Central memory CD8-positive, alpha-beta T cell (primary cell): ENCODE measurements at regions not wholly inside any gene's neighbourhood (a gene's known extent, or its start where the extent isn't known, plus 50 kb on each side); places are given as distances from the start of the nearest gene placed in this dataset.

ENCODE experiments used
- ATAC-seq: fragments of 150-1000 bp; cut with Tn5 transposase; replicated peaks from 2 replicates; pipeline ENCODE4 v1.10.0; 2022; ENCODE audit warnings: mild to moderate bottlenecking, moderate FRiP score, moderate number of reproducible peaks; ENCODE audit not compliant: poor library complexity, severe bottlenecking; ENCODE audit errors: extremely low read depth
- DNase-seq, 2 donors: peaks; one replicate each; pipeline ENCODE4 v3.0.0; 2021; ENCODE audit warnings: low spot score in 2 of 2
- H3K27ac Mint-ChIP-seq: one replicate; pipeline ENCODE4 v1.8.0; 2022; ENCODE audit warnings: low read depth, mild to moderate bottlenecking, moderate library complexity, mixed read lengths
- H3K27me3 Mint-ChIP-seq: one replicate; pipeline ENCODE4 v1.8.0; 2022; ENCODE audit warnings: mixed read lengths
- H3K36me3 Mint-ChIP-seq: one replicate; pipeline ENCODE4 v1.8.0; 2022; ENCODE audit warnings: mild to moderate bottlenecking, moderate library complexity, mixed read lengths; ENCODE audit not compliant: insufficient read depth
- H3K4me1 Mint-ChIP-seq: one replicate; pipeline ENCODE4 v1.8.0; 2022; ENCODE audit warnings: mixed read lengths
- H3K4me3 Mint-ChIP-seq: one replicate; pipeline ENCODE4 v1.8.0; 2022; ENCODE audit warnings: mild to moderate bottlenecking, moderate library complexity, mixed read lengths
- H3K9me3 Mint-ChIP-seq: one replicate; pipeline ENCODE4 v1.8.0; 2022; ENCODE audit warnings: mixed read lengths

DNA sequence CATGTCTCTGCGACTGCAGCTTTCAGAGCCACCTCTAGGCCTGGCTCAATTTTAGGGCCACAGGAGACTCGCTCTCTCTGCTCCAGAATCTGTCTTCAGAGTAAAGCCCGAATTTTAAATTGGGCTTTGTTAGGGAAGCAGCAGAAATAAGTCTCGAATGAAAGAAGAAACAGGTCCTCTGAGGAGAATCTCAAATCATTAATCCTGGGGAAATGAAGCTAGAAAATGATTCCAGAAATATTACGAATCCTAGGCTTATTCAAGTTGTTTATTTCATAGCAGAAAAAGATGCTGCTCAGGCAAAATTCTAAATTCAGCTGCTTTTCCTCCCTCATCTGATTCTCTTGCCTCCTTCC is 114.2 kb upstream of the THBS1 start:
- Mint-ChIP-seq H3K36me3 (no peaks in the 10 kb centered on the region), H3K4me1 (no peaks in the 10 kb centered on the region), H3K27ac (no peak overlapping the region), H3K4me3 (no peak overlapping the region), H3K9me3 (no peaks in the 10 kb centered on the region), H3K27me3 (peaks cover 24% of the 10 kb centered on the region)
- DNase-seq, result no peak
- no peak for ATAC-seq

DNA sequence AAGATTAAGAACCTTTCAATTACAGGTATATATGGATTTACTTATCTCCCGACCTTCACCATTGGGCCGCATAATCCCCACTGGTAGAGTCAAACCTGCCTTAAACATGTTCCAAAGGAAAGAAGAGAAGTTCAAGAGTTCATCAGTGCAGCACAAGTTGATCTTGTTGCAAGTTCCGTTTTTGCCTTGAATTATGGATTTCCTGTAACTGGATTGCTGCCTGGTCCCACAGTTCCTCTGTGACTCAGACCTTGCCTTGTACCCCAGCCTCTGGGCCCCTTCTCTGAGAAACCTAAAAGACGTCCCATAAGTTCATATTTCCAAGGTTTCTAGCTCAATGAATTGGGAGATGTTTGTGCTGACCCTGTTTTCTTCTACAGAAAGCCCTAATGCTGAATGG is 112.5 kb upstream of the THBS1 start:
- DNase-seq (no peak), ATAC-seq (no peak)
- Mint-ChIP-seq H3K27me3 (peaks cover 15% of the 10 kb centered on the region), H3K4me3 (no peak overlapping the region), H3K4me1 (no peaks in the 10 kb centered on the region), H3K27ac (no peak overlapping the region), H3K36me3 (no peaks in the 10 kb centered on the region), H3K9me3 (no peaks in the 10 kb centered on the region)

DNA sequence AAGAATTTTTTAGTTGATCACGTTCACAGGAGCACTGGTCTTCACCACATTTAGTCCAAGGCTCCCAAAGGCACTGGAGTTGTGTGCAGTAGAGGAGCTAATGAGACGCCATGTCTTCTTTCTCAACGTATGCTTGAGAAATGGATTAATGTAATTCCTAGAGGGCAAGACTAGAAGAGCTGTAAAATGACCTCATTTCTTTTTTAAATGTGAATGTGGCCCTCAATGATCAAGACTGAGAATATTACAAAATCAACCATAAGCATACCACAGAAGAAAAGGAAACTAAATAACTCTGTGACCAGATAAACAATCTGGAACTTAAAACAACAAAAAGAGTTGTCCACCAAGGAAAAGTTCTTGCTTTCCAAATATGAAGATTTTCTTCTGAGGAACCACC is 112.1 kb upstream of the THBS1 start:
- ATAC-seq (no peak), DNase-seq (no peak)
- Mint-ChIP-seq H3K36me3 (no peaks in the 10 kb centered on the region), H3K27me3 (peaks cover 15% of the 10 kb centered on the region), H3K4me3 (no peak overlapping the region), H3K27ac (no peak overlapping the region), H3K9me3 (no peaks in the 10 kb centered on the region), H3K4me1 (no peaks in the 10 kb centered on the region)

DNA sequence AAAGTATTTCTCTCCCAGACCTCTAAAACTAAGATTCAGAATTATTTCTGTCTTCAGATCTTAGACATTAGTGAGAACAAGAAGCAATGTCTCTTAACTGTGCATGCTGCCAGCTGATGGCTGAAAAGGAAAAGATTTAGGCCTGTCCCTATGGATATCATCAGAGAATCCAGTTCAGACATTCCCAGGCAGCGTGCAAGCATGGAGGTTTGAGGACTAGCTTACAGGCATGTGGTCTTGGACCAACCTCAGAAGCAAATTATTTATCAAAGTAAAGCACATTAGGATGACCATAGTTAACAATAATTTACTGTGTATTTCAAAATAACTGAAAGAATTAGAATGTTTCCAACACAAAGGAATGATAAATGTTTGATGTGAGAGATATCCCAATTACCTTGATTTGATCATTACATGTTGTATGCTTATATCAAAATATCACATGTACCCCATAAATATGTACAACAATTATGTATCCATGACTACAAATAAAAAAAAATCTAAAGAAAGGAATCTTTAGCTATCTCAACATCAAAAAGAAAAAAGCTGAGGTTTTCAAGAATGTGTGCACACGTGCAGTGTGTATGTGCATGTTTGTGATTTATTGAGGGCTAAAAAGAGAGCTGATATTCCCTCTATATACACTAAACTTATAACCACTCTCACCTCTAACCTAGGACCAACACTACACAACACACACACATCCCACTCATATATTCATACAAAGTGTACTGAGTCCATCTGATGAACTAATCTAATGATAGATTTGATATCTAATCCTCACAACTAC is 108.9 kb upstream of the THBS1 start:
- Mint-ChIP-seq H3K36me3 (no peaks in the 10 kb centered on the region), H3K9me3 (no peaks in the 10 kb centered on the region), H3K4me1 (no peaks in the 10 kb centered on the region), H3K27ac (no peak overlapping the region), H3K4me3 (no peak overlapping the region), H3K27me3 (peaks cover 15% of the 10 kb centered on the region)
- no peak for ATAC-seq
- no peak for DNase-seq

DNA sequence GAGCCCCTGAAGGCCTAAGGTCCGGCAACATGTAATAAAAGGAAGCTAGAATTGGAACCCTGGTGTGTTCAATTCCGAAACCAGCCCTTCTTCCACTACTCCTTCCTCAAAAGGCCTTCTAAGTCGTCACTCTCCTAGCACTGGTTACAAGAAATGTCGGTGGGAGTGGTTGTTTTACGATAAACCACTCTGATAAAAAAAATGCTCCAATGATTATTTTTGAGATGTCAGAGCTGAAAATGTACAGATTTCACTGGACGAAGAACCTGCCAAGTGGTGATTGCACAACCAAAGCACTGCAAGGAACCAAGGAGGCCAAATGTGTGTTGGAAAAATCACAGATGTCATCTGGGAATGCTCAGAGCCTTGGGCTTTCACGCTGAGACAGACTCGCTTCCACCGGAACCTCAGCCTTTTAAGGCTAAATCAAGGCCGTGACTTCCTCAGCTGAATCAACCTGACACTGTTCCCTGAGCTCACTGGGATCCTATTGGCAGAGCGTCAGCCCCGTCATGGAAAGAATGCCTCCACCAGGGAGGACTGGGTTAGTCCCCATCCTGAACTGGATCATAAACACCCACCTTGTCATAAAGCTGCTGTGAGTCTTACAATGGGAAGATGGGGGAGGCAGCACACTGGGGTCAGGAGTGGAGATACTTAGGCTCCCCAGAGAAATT is 108.1 kb upstream of the THBS1 start:
- Mint-ChIP-seq H3K27ac (no peak overlapping the region), H3K4me1 (no peaks in the 10 kb centered on the region), H3K4me3 (no peak overlapping the region), H3K27me3 (peaks cover 21% of the 10 kb centered on the region), H3K36me3 (no peaks in the 10 kb centered on the region), H3K9me3 (no peaks in the 10 kb centered on the region)
- ATAC-seq, result no peak
- no peak for DNase-seq

DNA sequence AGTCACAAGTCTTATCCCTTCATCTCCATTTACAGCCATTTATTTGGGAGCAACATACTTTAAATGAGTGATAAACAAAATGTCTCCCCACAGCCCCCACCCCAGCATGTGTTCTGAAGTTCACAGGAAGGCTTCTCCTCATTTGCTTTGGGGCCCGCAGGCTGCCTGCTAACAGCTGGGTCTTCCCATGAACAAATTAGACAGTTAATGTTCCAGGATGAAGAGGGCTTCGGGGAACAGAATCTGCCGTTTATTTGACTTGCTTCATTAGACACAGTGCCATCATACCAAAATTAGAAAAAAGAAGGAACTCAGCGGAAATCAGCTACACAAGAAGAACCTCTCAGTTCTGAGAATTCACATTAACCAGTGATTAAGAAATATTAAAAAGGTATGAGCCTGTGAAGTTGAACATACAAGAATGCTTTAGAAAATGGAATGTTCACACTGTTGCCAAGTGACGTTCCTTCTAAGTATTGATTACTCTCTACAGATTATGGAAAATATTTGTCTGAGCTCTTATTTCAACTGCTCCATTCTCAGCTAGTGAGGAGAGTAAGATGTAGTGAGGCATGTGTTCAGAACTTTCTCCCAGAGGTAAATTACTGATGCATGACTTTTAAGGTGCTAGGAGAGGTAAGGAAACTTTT is 107.5 kb upstream of the THBS1 start:
- Mint-ChIP-seq H3K27me3 (peaks cover 21% of the 10 kb centered on the region), H3K27ac (no peak overlapping the region), H3K36me3 (no peaks in the 10 kb centered on the region), H3K4me1 (no peaks in the 10 kb centered on the region), H3K4me3 (no peak overlapping the region), H3K9me3 (no peaks in the 10 kb centered on the region)
- DNase-seq (no peak), ATAC-seq (no peak)

DNA sequence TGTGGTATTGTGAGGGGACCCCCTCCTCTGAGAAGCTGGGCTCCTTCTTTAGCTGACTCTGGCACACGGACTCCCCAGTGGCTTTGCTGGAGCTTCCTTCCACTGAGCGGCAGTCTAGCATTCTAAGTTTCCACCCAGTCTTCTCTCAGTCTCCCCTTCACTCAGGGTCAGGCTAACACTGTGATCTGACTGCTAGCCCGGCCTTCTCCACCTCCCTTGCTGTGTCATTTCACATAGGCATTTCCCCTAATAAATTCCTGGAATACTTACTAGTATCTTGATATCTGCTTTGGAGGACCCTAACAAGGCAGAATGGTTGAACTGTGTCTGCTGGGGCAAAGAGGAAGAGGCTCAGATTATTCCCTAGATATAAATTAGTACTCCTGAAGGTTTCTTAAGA is 106.2 kb upstream of the THBS1 start:
- DNase-seq, result no peak
- Mint-ChIP-seq H3K27me3 (peaks cover 21% of the 10 kb centered on the region), H3K9me3 (no peaks in the 10 kb centered on the region)

DNA sequence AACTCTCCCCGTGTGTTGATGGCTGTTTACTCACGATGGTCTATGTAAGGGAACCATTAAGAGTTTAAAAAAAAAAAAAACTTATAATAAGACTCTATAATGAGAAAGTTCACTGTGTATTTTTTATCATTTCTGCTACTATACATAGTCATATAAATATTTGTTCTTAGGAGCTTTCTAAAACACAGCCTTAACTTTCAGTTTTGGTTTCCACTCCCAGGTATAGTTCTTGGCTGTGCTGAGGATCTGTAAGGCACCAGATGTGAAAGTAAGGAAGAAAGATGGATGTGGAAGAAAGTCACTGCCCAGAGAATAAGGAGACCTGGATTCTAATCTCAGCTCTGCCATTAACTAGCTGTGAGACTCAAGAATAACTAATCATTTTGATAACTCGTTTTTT is 101.9 kb upstream of the THBS1 start:
- DNase-seq (no peak), ATAC-seq (no peak)
- Mint-ChIP-seq H3K27ac (no peak overlapping the region), H3K36me3 (no peaks in the 10 kb centered on the region), H3K4me1 (no peaks in the 10 kb centered on the region), H3K9me3 (no peaks in the 10 kb centered on the region), H3K27me3 (peaks cover 6% of the 10 kb centered on the region), H3K4me3 (no peak overlapping the region)

More for the DNA sequence above, 106.2 kb upstream of the THBS1 start:
- Mint-ChIP-seq H3K36me3 (no peaks in the 10 kb centered on the region), H3K27ac (no peak overlapping the region), H3K4me3 (no peak overlapping the region), H3K4me1 (no peaks in the 10 kb centered on the region)
- ATAC-seq, result no peak

DNA sequence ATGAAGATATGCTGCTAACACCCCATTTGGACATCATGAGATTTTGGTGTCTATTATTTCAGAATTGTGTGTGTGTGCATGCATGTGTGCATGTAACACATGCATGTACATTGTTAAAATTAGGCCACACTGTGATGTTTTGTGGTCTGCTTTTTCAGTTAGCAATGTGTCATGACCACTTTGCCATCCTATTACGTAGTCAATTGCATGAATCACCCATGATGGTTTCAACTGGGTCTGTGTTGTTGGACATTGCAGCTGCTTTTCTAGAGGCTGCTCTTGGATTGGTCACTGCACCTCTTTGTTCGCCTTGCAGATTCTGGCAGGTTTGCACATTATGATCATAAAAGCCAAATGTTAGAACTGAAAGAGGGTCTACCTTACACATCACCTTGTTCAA is 101.0 kb upstream of the THBS1 start:
- H3K27ac Mint-ChIP-seq, result no peak overlapping the region
- DNase-seq (no peak), ATAC-seq (no peak)
- no peaks in the 10 kb centered on the region for H3K36me3 Mint-ChIP-seq
- peaks cover 6% of the 10 kb centered on the region for H3K27me3 Mint-ChIP-seq
- H3K4me3 Mint-ChIP-seq, result no peak overlapping the region
- H3K4me1 Mint-ChIP-seq, result no peaks in the 10 kb centered on the region
- H3K9me3 Mint-ChIP-seq, result no peaks in the 10 kb centered on the region

DNA sequence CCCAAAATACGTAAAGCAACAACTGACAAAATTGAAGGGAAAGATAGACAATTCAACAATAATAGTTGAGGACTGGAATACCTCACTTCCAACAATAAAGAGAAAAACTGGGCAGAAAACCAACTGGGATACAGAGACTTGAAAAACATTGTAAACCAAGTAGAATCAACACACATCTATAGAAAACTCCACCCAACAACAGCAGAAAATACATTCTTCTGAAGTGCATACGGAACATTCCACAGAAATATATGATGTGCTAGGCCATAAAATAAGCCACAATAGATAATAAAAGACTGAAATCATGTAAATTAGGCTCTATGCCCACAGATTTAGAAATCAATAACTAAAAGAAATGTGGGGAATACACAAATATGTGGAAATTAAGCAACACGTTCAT is 98.4 kb upstream of the THBS1 start:
- ATAC-seq (no peak), DNase-seq (no peak)
- H3K36me3 Mint-ChIP-seq, result no peaks in the 10 kb centered on the region
- no peaks in the 10 kb centered on the region for H3K4me1 Mint-ChIP-seq
- H3K4me3 Mint-ChIP-seq, result no peak overlapping the region
- H3K27me3 Mint-ChIP-seq, result peaks cover under 1% of the 10 kb centered on the region
- H3K27ac Mint-ChIP-seq, result no peak overlapping the region
- H3K9me3 Mint-ChIP-seq, result no peaks in the 10 kb centered on the region

DNA sequence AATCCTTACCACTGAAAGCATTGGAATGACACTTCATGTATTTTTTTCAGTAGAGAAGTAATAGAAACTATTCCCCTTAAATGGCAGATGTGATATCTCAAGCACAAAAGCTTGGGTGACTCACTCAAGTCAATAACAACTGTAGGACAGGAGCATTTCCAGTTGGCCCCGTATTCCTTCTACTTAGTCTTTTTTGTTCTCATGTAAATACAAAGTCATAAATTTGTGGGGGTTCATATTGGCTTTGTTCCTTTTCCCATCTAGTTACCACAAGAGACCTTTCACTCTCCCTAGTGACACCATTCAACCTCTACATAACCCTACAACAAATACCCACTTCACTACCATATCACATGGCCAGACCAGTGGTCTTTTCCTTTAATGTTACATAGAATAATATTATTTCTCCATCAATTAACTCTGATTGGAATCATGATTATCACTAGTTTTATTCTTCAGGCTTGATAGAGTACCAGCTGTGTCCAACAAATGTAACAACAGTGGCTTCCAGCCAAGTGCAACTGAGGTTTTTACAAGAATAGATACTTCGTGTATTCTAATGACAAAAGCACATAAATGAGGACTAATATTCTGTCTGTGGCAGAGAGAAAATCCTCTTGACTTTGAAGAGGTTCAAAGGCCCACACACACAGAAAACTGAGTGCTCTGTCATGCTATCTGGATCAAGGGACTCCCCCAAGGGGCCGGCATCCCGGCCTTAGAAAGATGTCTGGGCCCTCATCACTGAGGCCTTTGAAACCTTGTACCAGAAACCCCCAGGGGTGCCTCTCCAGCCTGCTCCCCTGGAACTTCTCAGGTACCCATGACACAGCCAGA is 94.0 kb upstream of the THBS1 start:
- no peaks in the 10 kb centered on the region for H3K27me3 Mint-ChIP-seq
- H3K4me3 Mint-ChIP-seq, result no peak overlapping the region
- H3K9me3 Mint-ChIP-seq, result no peaks in the 10 kb centered on the region
- H3K27ac Mint-ChIP-seq, result no peak overlapping the region
- no peaks in the 10 kb centered on the region for H3K4me1 Mint-ChIP-seq
- ATAC-seq (no peak), DNase-seq (no peak)
- no peaks in the 10 kb centered on the region for H3K36me3 Mint-ChIP-seq

DNA sequence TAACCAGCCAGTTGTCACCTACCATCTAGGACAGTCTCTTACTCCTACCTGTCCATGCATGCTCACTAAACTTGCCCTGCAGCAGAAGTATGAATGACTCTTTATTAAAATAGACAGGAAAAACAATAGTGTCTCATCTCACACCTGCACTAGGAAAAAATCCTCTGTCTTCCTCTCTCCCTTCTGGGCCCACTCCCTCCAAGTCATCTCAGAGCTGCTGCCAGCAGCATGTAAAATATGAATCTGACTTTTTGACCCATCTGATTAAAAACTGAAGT is 93.5 kb upstream of the THBS1 start:
- no peak for DNase-seq
- peaks cover 2% of the 10 kb centered on the region for H3K27me3 Mint-ChIP-seq
- H3K27ac Mint-ChIP-seq, result no peak overlapping the region
- no peaks in the 10 kb centered on the region for H3K36me3 Mint-ChIP-seq
- no peak for ATAC-seq
- H3K9me3 Mint-ChIP-seq, result no peaks in the 10 kb centered on the region
- H3K4me3 Mint-ChIP-seq, result no peak overlapping the region
- no peaks in the 10 kb centered on the region for H3K4me1 Mint-ChIP-seq
